NCI-H2196 (cell line): ENCODE measurements at regions not wholly inside any gene's neighbourhood (a gene's known extent, or its start where the extent isn't known, plus 50 kb on each side); places are given as distances from the start of the nearest gene placed in this dataset.
"Not testable (repeated sequence)": the region's sequence is repeated elsewhere in the genome, so short reads cannot be mapped to it uniquely, and the experiment has no call there.

ENCODE experiments used
- DNase-seq: peaks from one replicate; lab custom pipeline; 2025; ENCODE audit not compliant: unreplicated experiment; lab: John Stamatoyannopoulos, UW

GRCh38 chr10:59033622-59034021, 142.8 kb upstream of the PHYHIPL start:
- no peak for DNase-seq

DNA sequence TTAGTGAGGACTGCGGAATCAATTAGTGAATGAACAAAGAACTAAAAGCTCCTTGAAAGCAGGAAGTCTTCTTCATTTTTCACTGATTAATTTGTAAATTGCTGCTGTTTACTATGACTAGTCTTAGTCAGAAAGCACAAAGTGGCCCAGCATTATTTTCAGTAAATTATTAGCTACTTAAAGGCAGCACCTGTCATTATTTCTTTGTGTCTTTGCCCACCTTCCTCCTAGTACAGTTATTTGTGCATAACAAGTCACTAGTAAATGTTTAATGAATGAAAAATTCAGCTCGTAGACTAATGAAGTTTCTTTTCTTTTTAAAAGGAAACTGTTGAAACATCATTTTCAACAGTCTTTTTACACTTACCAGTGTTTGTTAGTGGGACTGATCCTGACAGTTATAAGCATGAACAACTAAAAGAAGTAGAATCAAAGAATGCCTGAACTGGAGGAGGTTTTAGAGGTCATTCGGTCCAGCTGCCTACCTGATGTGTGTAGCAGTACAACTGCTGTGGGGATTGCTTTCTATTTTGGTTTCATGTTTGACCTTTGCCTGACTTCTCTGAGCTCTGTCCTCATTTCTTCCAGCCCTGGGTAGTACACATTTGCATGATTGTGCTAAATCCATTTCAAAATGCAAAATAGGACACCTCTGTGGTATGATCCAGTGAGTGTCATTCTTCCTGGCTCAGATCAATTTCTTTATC, 140.0 kb upstream of the PHYHIPL start:
- DNase-seq, result no peak

- DNase-seq, result no peak
Measured at GRCh38 chr10:59037018-59037389, 139.4 kb upstream of the PHYHIPL start.

DNA sequence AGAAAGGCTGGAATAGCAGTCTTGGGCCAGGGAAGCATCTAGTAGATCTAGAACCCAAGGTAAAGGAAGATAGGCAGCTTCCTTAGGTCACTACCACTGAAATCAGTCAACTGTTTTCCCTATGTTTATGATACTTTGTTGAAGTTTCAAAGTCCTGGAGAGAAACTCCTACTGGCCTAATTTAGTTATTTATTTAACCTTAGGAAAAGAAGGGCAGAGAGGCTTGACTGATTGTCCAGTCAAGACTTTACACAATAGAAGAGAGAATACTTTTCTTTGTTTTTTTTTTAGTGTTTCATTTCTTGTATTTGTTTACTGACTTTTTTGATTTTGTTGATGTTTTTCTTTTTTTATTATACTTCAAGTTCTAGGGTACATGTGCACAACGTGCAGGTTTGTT, 138.9 kb upstream of the PHYHIPL start:
- DNase-seq, result no peak

DNA sequence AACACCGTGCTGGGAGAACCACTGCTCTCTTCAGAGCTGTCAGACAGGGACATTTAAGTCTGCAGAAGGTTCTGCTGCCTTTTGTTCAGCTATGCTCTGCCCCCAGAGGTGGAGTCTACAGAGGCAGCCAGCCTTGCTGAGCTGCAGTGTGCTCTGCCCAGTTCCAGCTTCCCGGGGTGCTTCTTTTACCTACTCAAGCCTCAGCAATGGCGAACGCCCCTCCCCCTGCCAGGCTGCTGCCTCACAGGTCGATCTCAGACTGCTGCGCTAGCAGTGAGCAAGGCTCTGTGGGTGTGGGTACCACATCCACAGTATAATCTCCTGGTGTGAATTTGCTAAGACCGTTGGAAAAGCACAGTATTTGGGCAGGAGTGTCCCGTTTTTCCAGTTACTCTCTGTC, 133.1 kb upstream of the PHYHIPL start:
- not testable (repeated sequence) for DNase-seq

DNA sequence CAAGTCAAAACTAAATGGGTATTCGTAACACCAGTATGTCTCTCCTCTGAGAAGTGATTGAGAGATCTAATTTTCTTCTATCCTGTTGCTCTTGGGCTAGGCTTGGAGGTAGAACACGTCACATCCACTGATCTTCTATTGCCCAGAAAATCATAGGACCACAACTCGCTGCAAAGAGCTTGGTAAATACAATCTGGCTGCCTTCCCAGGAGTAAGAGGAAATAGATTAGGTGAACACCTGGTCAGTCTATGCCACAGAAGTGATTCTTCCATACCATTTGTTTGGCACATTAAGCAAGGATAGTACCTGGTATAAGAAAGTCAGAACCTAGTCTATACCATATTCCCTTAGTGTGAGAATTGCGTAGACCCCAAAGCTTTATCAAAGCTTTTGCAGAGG, 129.3 kb upstream of the PHYHIPL start:
- DNase-seq, result peak; percentile 65

- no peak for DNase-seq
Measured at GRCh38 chr10:59047957-59048618, 128.4 kb upstream of the PHYHIPL start.

GRCh38 chr10:59053502-59053901, 122.9 kb upstream of the PHYHIPL start:
- DNase-seq, result not testable (repeated sequence)

- no peak for DNase-seq
Measured at GRCh38 chr10:59055045-59055444, 121.4 kb upstream of the PHYHIPL start.

GRCh38 chr10:59057345-59057744, 119.1 kb upstream of the PHYHIPL start:
- peak; percentile 13 for DNase-seq

DNA sequence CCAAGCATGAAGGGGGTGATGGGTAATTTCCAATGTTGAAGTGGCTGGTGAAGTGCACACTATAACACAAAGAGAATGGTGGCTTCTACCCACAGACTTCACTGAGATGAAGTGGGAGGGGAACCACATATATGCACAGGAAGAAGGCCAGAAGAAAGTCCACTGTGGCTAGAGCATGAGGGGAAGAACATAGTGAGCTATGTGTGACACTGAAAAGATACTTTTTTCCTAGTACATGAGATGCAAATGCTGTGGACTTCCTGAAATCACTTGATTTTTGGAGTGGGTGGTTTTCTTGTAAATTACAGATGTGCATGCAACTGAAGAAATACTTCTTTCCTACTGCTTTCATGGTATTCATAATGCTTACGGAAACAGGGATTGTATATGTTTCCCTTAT, 115.6 kb upstream of the PHYHIPL start:
- no peak for DNase-seq

- DNase-seq, result no peak
Measured at GRCh38 chr10:59063491-59063890, 113.0 kb upstream of the PHYHIPL start.

- no peak for DNase-seq
Measured at GRCh38 chr10:59064080-59064692, 112.3 kb upstream of the PHYHIPL start.

GRCh38 chr10:59064759-59065539, 111.5 kb upstream of the PHYHIPL start:
- no peak for DNase-seq

- DNase-seq, result no peak
Measured at GRCh38 chr10:59068581-59069191, 107.8 kb upstream of the PHYHIPL start.

- no peak for DNase-seq
Measured at GRCh38 chr10:59072038-59072437, 104.4 kb upstream of the PHYHIPL start.

DNA sequence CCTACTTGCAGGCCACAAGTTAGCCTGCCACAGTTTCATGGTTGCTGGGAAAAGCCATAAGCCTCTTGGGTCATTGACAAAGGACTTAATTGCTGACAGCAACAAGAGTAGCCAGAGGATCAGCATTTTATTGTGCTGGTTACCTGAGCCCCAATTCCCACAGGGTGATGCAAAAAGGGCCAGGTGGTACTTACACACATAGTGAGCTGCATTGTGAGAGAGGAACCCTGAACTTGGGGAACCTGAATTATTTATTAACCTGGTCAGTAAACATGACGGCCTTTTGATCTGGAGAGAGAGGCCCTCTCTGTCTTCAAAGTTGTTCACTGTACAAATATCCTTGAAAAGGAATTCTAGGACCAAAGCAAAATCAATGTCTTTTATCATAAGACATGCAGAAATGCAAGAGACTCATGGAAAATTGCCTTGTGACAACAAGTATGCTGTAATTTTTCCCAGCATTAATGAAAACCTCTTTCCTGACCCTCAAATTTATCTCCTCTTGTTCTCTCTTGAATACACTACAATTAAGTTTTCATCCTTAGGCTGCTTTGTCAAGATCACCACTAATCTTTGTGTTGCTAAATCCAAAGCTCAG, 102.9 kb upstream of the PHYHIPL start:
- no peak for DNase-seq

GRCh38 chr10:59075576-59075975, 100.9 kb upstream of the PHYHIPL start:
- DNase-seq, result no peak

- no peak for DNase-seq
Measured at GRCh38 chr10:59077855-59078254, 98.6 kb upstream of the PHYHIPL start.

- DNase-seq, result no peak
Measured at GRCh38 chr10:59078978-59079377, 97.5 kb upstream of the PHYHIPL start.
